ENCODE measurements at regions not wholly inside any gene's neighbourhood (a gene's known extent, or its start where the extent isn't known, plus 50 kb on each side); places are given as distances from the start of the nearest gene placed in this dataset.

DNA sequence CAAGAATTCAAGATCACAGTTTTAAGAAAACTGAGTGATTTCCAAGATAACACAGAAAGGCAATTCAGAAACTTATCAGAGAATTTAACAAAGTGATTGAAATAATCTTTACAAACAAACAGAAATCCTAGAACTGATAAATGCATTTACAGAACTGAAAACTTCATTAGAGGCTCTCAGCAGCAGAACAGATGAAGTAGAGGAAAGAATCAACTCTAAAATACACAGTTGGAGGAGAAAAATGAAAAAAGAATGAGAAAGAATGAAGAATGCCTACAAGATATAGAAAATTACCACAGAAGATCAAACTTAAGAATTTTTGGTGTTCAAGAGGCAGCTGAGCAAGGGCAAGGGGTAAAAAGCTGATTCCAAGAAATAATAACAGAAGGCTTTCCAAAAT is 168.8 kb downstream of the POLR2M start:
- intact Hi-C loops (cut with DNase I), result no loop called here
- no peak overlapping the region for H3K4me3 ChIP-seq
- peaks cover 0 to 5% (median 0%) of the 10 kb centered on the region in 3 donors for H3K9me3 ChIP-seq
- DNase-seq, result no peak
- no peak overlapping the region for H3K27ac ChIP-seq
- no peaks in the 10 kb centered on the region for H3K4me1 ChIP-seq
- peaks cover 0 to 5% (median 0%) of the 10 kb centered on the region in 4 donors for H3K27me3 ChIP-seq
- H3K36me3 ChIP-seq, result no peaks in the 10 kb centered on the region
- TF ChIP-seq POLR2A (IDR thresholded peaks at IDR 0.05), result no peak
- TF ChIP-seq, protein P1, sequence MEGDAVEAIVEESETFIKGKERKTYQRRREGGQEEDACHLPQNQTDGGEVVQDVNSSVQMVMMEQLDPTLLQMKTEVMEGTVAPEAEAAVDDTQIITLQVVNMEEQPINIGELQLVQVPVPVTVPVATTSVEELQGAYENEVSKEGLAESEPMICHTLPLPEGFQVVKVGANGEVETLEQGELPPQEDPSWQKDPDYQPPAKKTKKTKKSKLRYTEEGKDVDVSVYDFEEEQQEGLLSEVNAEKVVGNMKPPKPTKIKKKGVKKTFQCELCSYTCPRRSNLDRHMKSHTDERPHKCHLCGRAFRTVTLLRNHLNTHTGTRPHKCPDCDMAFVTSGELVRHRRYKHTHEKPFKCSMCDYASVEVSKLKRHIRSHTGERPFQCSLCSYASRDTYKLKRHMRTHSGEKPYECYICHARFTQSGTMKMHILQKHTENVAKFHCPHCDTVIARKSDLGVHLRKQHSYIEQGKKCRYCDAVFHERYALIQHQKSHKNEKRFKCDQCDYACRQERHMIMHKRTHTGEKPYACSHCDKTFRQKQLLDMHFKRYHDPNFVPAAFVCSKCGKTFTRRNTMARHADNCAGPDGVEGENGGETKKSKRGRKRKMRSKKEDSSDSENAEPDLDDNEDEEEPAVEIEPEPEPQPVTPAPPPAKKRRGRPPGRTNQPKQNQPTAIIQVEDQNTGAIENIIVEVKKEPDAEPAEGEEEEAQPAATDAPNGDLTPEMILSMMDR (IDR thresholded peaks at IDR 0.05), result no peak

DNA sequence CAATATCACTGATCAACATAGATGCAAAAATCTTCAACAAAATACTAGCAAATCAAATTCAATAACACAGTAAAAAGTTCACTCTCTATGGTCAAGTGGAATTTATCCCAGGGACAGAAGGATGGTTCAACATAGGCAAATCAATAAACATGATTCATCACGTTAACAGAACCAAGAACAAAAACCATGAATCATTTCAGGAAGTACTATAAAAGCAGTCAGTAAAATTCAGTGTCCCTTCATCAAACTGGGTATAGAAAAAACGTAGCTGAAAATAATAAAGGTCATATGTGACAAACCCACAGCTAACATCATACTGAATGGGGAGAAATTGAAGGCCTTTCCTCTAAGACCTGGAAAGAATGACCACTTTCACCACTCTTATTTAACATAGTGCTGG is 172.1 kb downstream of the POLR2M start:
- H3K9me3 ChIP-seq, result peaks cover 0 to 5% (median 0%) of the 10 kb centered on the region in 3 donors
- DNase-seq, result no peak
- no peaks in the 10 kb centered on the region for H3K36me3 ChIP-seq
- H3K4me1 ChIP-seq, result no peaks in the 10 kb centered on the region
- intact Hi-C loops (cut with DNase I), result no loop called here
- 9 to 26% methylated on average over 2 of the region's 2 CpGs for WGBS, 2 donors
- H3K4me3 ChIP-seq, result no peak overlapping the region
- no peak overlapping the region for H3K27ac ChIP-seq
- TF ChIP-seq, protein P1 (IDR thresholded peaks at IDR 0.05), result no peak
- TF ChIP-seq POLR2A (IDR thresholded peaks at IDR 0.05), result no peak
- H3K27me3 ChIP-seq, result peaks cover 0 to 2% (median 0%) of the 10 kb centered on the region in 4 donors

DNA sequence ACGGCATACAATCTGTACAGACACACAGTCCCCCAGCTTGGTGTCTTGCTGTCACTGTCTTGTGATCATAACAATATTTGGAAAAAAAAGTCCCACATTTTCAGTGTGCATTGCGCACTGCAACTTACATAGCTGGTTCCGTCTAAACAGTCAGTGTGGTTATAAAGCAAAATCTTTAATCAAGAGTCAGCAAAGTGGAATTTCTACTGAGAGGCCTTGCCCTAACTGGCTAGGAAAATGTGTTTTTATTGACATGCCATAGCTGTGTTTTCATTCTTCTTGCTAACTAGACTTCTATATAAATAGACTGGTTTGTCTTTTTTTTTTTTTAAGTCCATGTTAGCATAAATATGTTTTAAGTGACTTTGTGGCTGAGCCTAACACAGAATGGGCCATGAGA is 174.8 kb downstream of the POLR2M start:
- H3K27ac ChIP-seq, result no peak overlapping the region
- intact Hi-C loops (cut with DNase I), result no loop called here
- no peaks in the 10 kb centered on the region for H3K36me3 ChIP-seq
- H3K4me1 ChIP-seq, result no peaks in the 10 kb centered on the region
- 83 to 94% methylated on average over 3 of the region's 3 CpGs for WGBS, 2 donors
- H3K27me3 ChIP-seq, result peaks cover 0 to 16% (median 0%) of the 10 kb centered on the region in 4 donors
- no peak for TF ChIP-seq POLR2A (IDR thresholded peaks at IDR 0.05)
- TF ChIP-seq, protein P1 (IDR thresholded peaks at IDR 0.05), result no peak
- no peaks in the 10 kb centered on the region for H3K9me3 ChIP-seq
- DNase-seq, result no peak
- no peak overlapping the region for H3K4me3 ChIP-seq

DNA sequence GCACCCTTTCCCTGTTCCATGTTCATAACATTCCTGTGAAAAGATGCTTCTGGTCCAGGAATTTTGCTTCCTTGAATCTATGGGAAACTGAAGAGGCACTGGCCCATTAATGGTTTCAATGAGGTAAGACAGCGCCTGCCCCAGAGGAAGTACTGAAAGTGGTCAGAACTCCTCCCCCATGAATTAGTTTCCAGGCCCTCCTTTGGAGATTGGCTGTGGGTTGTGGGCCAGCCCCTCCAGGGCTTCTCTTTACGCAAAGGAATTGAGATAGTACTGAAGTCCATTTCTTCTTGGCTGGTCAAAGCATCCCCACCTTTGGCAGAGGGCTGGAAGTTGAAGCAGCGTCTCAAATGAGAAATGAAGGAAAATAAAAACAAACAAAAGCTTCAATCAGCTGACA is 175.5 kb downstream of the POLR2M start:
- H3K27me3 ChIP-seq, result peaks cover 0 to 18% (median 0%) of the 10 kb centered on the region in 4 donors
- TF ChIP-seq POLR2A (IDR thresholded peaks at IDR 0.05), result no peak
- TF ChIP-seq, protein P1 (IDR thresholded peaks at IDR 0.05), result no peak
- H3K9me3 ChIP-seq, result no peaks in the 10 kb centered on the region
- 62 to 67% methylated on average over 2 of the region's 3 CpGs for WGBS, 2 donors
- intact Hi-C loops (cut with DNase I), result no loop called here
- H3K36me3 ChIP-seq, result no peaks in the 10 kb centered on the region
- H3K4me1 ChIP-seq, result no peaks in the 10 kb centered on the region
- no peak for DNase-seq
- H3K4me3 ChIP-seq, result no peak overlapping the region
- H3K27ac ChIP-seq, result no peak overlapping the region

DNA sequence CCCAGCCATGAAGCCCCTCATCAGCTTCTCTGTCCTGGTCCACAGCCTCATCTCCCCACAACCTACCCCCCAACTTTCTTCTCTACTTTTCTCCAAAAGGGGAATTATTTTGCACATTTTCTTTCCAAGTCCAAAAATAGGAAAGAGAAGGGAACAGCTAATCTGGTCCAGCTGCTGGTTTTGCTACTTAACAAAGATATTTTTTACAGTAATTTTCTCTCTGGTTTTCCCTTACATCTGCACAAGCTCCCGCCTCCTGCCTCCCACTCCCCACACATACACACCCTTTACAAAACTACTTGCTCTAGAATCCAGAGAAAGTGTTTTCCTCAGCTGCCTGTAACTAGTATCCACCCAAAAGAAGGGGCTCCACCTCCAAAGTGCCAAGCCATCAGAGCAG is 177.2 kb downstream of the POLR2M start:
- TF ChIP-seq, protein P1 (IDR thresholded peaks at IDR 0.05), result no peak
- no peak for TF ChIP-seq POLR2A (IDR thresholded peaks at IDR 0.05)
- no peak for DNase-seq
- Histone ChIP-seq H3K27ac (no peak overlapping the region), H3K4me3 (no peak overlapping the region), H3K9me3 (no peaks in the 10 kb centered on the region), H3K36me3 (no peaks in the 10 kb centered on the region), H3K4me1 (no peaks in the 10 kb centered on the region), H3K27me3 (peaks cover 0 to 18% (median 0%) of the 10 kb centered on the region in 4 donors)
- intact Hi-C loops (cut with DNase I), result no loop called here
- WGBS, 2 donors, result 83 to 85% methylated on average over 1 of the region's 1 CpG
